NCI-H146 (cell line): ENCODE measurements at regions not wholly inside any gene's neighbourhood (a gene's known extent, or its start where the extent isn't known, plus 50 kb on each side); places are given as distances from the start of the nearest gene placed in this dataset.

Experiments used
- DNase-seq: peaks from one replicate; lab custom pipeline; 2025; lab: John Stamatoyannopoulos, UW

DNA sequence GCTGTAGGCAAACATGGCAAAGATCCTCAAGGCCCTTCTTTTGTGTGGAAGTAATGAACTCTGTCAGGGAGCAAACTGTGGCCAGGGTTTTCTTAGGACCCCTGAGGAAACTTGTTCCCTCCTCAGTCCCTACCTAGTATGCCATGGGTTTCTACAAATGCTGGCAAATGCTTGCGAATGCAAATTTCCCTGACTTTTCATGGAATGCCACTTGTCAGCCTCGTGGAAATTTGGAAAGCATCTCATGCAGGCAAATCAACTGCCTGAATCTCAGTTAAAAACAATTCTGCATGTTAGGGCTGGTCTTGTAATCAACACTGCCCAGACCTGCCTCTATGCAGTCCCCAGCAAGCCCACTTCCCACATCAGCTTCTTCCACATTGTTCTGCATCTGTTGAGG, 334.9 kb upstream of the AJAP1 start:
- no peak for DNase-seq

DNA sequence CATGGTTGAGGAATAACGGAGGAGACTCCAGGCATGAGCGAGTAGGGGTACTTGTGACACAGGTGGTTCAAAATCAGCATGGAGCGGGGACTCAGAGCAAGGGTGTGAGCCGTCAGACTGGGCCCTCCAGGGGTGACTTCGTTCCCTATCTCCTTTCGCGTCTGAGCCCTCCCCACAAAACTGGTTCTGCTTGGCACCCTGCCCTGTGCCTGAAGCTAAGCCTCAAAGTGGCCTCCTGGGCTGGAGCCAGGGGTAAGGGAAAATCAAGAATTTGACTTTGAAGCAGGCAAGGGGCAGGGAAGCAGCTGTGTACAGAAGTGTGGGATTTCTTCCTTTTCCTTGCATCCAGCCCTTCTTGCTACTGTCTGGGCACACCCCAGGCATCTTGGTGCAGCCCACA, 331.5 kb upstream of the AJAP1 start:
- no peak for DNase-seq

DNA sequence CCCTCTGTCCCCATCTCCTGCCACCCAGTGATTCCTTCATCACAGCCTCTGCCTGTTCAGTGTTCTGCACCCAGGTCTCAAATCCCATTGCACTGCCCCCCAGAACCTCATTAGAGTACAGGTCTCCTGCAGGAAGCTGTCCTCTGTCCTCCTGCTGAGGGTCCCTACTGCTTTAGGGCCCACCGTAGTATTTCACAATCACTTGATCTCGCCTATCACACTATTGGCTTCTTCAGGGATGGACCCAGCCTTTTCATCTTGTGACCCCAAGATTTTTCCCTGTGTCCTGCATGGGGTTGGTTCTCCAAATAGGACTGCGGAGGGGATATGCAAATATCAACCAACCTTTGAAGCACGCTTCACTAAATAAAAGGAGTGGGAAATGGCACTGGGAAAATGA, 331.1 kb upstream of the AJAP1 start:
- no peak for DNase-seq

DNA sequence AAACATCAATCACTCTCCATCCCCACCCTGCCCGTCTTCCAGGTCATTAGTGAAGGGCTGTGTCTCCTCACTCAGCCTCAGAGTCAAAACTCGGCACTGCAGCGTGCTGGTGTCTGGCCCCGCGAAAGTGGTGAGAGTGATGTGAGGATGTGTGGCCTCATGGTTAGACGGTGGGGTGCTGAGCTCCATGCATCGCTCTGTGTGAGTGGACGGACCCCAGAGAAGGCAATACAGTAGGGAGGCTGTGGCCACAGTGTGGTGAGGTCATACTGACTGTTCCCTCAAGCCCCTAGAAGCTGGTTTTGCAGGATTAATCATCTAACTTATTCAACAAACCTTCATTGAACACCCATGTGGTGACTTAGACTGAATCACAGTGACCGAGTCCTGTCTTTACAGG, 329.9 kb upstream of the AJAP1 start:
- no peak for DNase-seq

DNA sequence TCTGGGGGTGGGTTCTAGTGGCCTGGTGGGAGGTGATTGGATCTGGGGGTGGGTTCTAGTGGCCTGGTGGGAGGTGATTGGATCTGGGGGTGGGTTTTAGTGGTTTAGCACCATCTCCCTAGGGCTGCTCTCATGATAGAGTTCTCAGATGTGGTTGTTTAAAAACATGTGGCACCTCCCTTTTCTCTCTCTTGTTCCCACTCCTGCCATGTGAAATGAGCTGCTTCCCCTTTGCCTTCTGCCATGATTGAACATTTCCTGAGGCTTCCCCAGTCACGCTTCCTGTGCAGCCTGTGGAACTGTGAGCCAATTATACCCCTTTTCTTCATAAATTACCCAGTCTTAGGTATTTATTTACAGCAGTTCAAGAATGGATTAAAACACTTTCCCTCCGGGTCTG, 327.3 kb upstream of the AJAP1 start:
- DNase-seq: no peak

DNA sequence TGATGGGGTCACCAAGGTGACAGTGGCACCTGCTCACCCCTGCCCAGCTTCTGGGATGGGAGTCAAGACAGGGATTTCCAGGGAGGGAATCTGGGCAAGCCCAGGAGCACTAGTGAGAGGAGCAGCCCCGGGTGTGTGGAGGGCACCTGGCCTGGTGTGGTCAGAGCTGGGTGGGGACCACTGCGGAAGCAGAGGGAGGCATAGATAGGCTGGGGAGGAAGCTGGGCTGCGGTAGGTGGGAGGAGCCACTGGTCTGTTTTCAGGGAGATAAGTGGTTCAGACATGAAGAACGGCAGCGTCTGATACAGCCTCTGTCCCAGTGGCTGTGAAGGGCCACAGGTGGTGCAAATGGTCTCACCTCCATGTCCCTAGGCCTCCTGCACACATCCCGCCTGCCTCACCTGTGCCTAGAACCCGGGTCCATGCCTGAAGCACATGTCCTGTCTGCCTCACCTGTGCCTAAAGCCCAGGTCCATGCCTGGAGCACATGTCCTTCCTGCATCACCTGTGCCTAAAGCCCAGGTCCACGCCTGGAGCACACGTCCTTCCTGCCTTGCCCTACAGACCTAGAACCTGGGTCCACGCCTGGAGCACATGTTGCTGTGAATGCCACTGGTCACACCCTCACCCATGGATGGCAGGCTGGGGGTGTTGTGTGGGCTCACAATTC, 325.9 kb upstream of the AJAP1 start:
- no peak for DNase-seq

DNA sequence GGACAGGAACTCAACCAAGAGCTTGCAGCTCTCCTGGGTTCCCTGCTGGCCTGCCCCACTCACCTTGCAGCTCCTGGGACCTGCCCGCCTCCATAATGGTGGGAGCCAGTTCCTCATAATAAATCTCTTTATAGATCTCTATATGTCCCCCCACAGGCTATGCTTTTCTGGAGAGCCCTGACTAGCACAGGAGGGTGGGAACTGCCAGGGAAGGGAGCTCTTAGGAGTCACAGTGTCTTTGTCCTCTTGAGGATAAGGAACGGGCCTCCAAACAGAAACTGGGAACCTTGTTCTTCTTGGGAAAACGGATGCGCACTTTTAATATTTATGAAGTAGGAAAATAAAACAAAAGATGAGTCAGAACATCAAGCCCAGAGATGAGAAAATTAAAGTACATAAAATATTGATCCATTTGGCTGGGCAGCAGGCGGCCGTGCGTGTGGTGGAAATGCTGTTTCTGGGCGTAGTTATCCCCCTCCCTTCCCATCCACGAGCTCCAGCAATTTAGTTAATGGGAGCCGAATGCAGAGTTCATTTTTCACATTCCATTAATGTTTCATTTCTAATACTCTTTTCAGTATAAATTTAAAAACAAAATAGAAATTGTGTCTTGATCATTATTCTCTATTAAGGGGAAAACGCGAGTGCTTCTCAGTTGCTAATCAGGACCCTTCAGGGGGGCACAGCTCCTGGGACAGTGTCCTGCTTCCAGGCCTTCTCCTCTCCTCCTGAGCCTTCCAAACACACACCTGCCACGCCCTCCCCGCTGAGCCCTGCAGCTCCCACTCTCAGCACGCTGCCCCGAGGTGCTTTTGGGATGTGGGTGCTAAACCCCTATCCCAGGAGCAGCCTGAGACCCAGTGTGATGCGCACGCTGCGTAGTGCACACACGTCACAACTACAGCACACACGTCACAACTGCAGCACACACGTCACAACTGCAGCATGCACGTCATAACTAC, 323.3 kb upstream of the AJAP1 start:
- DNase-seq: no peak

DNA sequence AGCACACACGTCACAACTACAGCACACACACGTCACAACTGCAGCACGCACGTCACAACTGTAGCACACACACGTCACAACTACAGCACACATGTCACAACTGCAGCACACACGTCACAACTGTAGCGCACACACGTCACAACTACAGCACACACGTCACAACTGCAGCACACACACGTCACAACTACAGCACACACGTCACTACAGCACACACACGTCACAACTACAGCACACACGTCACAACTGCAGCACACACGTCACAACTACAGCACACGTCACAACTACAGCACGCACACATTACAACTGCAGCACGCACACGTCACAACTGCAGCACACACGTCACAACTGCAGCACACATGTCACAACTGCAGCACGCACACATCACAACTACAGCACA, 322.6 kb upstream of the AJAP1 start:
- DNase-seq: no peak

DNA sequence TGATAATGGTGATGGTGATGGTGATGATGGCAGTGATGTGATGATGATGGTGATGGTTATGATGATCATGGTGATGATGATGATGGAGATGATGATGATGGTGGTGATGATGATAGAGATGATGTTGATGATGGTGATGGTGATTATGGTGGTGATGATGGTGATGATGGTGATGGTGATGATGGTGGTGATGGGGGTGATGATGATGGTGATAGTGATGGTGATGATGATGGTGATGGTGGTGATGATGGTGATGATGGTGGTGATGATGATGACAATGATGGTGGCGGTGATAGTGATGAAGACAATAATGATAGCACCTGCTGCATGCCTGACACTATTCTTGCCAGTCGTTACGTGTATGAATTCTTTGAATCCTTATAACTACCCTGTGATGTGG, 317.9 kb upstream of the AJAP1 start:
- no peak for DNase-seq

DNA sequence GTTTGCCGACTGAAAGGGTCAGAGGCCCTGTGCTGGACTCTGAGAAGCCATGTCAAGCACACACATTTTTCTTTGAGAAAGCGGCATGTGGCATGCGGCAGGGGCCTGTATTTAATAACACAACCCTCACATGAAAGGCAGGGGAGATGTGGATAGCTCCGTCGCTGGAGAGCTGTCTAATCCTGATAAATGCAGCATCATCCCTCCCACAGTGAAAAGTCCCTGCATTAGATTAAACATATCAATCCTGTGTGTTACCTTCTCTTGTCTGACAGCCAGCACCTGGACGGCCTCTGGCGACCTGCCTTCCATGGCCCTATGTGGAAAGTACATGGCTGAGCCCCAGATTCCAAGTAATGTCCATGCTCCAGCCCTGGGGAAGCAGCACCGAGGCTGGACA, 313.0 kb upstream of the AJAP1 start:
- no peak for DNase-seq

DNA sequence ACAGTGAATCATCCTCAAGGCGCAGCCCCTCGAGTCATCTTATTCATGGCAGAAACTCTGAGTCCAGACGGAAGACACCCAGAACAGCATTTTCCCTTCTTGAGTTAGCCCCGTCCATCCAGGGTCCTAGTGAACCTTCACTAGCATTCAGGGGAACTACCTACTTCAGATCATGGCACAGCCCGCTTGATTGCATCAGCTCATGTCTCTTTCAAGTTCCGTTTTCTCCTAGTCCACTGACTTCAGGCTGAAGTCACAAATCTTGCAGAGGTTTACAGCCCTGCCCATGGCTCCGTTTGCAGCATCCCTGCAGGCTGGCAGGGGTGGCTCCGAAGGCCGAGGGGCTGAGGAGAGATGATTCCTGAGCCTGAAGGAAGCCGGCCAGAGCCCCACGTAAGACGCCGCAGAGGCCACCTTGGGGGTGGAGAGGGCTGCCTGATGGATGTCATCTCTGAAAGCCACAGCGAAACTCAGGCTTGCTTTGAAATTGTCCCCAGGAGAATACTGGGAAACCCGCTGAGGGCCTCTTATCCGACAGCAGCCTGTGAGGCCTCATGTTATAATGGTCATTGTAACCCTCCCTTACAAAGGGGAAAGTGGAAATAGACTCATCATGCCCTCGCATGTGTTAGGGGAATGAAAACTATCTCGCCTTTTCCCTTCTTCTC, 310.2 kb upstream of the AJAP1 start:
- no peak for DNase-seq

DNA sequence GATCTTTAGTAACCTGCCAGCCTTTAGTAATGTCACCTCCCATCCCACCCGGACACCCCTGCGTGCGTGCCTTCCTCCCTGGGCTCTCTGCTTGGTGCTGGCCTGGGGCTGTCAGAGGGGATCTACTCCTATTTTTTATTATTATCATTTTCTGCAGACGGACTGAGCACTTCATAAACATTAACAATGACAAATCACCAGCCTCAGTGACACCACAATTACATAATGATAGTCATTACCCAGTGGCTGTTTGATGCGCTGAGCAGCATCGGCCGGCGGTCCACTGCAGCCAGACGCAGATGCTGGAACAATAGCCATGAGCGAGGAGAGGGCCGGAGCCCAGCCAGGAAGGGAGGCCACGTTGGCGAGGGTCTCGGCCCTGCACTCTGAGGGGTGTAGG, 309.3 kb upstream of the AJAP1 start:
- no peak for DNase-seq

DNA sequence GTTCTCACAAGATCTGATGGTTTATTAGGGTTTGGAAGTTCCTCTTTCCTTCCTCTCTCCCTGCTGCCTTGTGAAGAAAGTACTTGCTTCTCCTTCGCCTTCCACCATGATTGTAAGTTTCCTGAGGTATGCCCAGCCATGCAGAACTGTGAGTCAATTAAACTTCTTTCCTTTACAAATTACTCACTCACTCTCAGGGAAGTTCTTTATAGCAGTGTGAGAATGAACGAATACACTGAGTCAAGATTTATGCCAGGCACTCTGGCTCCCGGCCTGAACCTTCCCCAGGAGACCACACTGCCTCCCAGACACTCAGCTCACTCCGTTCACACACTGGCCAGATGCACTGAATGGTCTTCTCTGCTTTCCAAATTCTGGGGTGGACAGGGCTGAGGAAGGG, 308.3 kb upstream of the AJAP1 start:
- no peak for DNase-seq

DNA sequence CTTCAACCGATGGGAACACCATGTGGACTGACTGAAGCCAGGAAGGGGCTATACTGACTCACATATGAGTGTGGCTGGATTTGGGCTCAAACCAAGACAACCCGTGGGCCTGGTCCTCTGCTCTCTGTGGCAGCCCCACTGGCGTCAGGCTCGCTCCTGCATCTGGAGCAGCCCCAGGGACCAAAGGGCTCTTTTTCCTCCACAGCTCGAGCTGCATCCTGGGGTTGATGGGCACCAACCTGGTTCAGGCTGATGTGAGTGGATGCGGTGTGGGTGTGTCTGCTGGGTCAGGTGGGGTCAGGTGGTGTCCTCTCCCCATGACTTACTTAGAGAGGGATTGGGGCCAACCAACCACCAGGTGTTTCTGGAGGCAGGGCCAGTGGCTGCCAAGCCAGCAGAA, 303.0 kb upstream of the AJAP1 start:
- DNase-seq: no peak

DNA sequence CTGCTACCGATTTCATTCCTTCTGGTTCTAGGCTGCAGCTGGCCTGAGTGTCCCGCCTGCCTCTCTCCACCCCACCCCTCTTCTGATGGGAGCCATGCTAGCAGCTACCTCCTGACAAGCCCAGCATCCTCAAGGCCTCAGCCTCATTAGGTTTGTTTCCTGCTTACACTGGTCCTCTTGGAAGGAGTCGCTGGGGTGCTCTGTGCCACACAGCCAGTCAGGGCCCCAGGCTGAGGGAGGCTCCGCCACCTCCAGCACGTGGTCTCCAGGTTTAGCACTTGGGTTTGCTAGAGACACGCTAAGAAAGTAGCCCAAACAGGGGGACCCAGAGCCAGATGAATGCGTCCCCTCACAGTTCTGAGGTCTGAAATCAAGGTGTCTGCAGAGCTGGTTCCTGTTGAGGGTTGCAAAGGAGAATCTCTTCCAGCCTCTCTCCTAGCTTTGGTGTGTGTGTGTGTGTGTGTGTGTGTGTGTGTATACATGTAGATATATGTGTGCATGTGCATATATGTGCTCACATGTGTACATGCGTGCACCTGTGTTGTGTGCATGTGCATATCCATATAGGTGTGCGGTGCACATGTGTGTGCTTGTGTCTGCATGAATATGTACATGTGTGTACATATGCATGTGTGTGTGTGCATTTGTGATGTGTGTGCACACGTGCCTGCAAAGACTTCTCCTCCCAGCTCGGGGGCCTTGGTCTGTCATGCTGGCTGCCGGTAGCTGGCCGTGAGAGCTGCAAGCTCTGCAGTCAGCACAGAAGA, 301.1 kb upstream of the AJAP1 start:
- no peak for DNase-seq

DNA sequence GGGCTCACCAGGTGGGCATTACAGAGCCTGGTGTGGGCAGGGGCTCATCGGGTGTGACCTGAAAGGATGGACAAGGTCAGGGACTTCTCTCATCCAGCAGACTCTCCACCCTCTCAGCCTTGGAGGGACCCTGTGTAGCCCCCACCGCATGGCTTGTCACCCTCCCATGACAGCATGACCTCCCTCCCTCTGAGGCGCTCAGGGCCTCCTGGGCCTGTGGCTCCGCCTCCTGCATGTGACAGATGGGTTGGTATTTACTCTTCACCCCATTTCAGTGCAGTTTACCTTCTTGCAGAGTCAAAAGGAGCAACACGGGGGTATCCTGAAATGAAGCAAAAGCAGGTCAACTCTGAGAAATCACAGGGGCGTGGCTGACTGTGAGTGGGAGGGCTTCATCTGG, 298.6 kb upstream of the AJAP1 start:
- no peak for DNase-seq

DNA sequence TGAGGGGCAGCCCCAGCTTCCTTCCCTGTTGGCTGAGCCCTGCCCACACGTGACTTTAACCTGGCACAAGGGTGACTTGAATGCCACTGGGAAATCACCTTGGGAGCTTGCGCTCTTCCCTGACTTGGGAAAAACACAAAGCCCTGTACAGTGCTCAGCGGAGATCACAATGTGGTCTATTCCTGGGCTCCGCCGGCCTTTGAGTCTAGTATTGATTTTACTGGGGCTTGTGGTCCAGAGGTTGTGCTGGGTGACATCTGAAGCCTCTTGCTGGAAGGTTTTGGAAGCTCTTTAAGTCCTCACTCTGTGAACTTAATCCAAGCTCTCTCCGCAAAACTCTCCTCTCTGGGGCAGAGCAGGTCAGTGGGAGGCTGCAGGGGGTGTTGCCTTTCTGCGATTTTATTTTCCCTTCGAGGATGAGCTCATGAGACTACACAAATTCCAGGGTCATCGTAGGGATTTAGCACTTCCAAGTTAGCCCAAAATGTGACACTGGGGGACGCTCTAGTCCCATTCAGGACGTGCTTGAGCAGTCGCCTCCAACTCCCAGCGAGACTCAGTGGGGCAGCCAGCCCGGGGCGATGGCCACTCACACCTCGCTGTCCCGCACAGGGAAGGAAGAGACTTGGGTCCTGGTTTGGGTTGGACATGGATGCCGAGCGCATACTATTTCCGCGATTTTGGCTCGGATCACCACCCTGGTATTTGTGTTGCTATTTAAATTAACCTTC, 291.9 kb upstream of the AJAP1 start:
- no peak for DNase-seq

DNA sequence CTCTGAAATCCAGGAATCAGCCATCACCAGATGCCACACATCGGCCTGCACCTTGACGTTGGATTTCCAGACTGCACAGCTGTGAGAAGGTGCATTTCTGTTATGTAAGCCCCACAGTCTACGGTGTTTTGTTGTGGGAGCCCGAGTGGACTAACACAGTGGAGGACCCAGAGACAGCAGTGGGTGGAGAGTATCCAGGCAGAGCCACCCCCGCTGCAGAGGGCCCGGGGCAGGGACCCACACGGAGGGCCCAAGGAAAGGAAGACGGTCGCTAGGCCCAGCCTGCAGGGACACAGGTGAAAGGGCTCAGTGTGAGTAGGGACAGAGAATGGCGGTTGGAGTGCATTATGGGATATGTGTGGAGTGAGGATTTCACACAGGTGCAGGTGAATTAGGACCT, 288.3 kb upstream of the AJAP1 start:
- DNase-seq: no peak

DNA sequence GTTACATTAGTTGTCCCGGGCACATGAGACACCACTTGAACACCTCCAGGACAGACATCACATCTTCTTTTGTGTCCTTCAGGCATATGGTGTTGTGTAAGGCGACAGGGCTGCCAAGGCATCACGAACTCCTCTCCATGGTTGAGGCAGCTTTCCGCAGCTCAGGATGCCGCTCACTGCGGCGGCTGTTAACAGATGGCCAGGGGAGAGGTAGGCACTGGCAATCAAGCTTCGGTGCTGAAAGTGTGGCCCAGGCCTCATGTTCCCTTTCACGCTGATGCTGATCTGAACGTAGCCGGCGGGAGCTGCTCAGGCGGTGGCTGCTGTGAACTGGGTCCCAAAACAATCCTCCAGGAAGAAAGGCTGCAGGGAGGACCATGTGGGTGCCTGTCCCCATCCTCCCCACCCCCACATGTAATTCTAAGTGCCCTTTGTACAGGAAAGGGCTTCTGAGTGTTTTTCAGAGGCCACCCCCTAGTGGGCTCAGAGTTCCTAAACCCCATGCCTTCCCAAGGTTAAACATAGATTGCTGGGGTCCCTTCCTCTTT, 287.1 kb upstream of the AJAP1 start:
- DNase-seq: no peak

DNA sequence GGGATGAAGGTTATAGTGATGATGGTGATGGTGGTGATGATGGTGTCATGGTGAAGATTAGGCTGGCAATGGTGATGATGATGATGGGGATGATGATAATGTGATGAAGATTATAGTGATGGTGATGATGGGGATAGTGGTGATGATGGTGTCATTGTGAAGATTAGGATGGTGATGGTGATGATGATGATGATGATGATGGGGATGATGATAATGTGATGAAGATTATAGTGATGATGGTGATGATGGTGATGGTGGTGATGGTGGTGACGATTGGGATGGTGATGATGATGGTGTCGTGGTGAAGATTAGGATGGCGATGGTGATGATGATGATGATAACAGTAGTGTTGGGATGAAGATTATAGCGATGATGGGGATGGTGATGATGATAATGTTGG, 285.1 kb upstream of the AJAP1 start:
- DNase-seq: no peak

DNA sequence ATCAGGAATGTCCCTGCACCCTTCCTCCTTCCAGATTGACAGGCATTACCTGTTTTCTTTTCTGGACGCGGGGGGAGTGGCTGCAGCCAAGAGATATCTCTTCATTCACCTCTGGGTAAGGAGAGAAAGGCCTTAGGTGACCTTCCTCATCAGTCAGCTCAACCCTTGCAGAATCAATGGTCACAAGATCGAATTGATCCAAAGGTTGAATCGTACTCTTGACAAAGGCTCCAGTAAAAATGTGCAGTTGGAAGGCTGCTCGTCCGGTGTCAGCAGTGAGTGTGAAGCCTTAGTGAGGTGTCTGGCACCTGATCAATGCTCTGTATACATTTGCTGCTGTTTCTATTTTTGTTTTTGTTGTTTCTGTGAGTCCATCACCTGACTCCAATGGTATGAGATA, 282.6 kb upstream of the AJAP1 start:
- no peak for DNase-seq
